OCI-LY3 (cell line): ENCODE measurements at regions not wholly inside any gene's neighbourhood (a gene's known extent, or its start where the extent isn't known, plus 50 kb on each side); places are given as distances from the start of the nearest gene placed in this dataset.

Experiments used
- EZH2phosphoT487 ChIP-seq: fragments of 200-600 bp; shearing (Covaris generic); IDR thresholded peaks from 2 replicates; pipeline ENCODE4 v1.6.1; 2018; ENCODE audit warnings: antibody characterized with exemption, mixed run types, low read depth
- TF ChIP-seq, protein P1 (sequence below): fragments of 200-600, 300-600 bp; sonication (generic); IDR thresholded peaks from 2 replicates; pipeline ENCODE4 v1.5.1; 2014; ENCODE audit warnings: antibody characterized with exemption, low read length, low read depth

- TF ChIP-seq, protein P1, sequence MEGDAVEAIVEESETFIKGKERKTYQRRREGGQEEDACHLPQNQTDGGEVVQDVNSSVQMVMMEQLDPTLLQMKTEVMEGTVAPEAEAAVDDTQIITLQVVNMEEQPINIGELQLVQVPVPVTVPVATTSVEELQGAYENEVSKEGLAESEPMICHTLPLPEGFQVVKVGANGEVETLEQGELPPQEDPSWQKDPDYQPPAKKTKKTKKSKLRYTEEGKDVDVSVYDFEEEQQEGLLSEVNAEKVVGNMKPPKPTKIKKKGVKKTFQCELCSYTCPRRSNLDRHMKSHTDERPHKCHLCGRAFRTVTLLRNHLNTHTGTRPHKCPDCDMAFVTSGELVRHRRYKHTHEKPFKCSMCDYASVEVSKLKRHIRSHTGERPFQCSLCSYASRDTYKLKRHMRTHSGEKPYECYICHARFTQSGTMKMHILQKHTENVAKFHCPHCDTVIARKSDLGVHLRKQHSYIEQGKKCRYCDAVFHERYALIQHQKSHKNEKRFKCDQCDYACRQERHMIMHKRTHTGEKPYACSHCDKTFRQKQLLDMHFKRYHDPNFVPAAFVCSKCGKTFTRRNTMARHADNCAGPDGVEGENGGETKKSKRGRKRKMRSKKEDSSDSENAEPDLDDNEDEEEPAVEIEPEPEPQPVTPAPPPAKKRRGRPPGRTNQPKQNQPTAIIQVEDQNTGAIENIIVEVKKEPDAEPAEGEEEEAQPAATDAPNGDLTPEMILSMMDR: no peak
- TF ChIP-seq EZH2phosphoT487: no peak
Observed at GRCh38 chr17:71461498-71462169, 659.2 kb upstream of the SOX9 start.
